H7 (cell line): ENCODE measurements at regions not wholly inside any gene's neighbourhood (a gene's known extent, or its start where the extent isn't known, plus 50 kb on each side); places are given as distances from the start of the nearest gene placed in this dataset.

ENCODE experiments used
- DNase-seq: peaks from one replicate; pipeline ENCODE4 v3.0.0; 2012
- H3K27me3 ChIP-seq: 2 replicates; pipeline ENCODE4 v1.6.0; 2011; ENCODE audit warnings: mild to moderate bottlenecking, low read length; ENCODE audit not compliant: control insufficient read depth, insufficient read depth
- H3K36me3 ChIP-seq: replicated peaks from 2 replicates; pipeline ENCODE4 v1.5.1; 2011; ENCODE audit warnings: low read length; ENCODE audit not compliant: control insufficient read depth, insufficient read depth
- H3K4me3 ChIP-seq: 2 replicates; pipeline ENCODE4 v1.5.1; 2011; ENCODE audit warnings: low read depth, mild to moderate bottlenecking, control low read depth, low read length, moderate library complexity; ENCODE audit not compliant: insufficient read depth

- DNase-seq = no peak
- Histone ChIP-seq H3K27me3 (no peaks in the 10 kb centered on the region), H3K36me3 (no peaks in the 10 kb centered on the region), H3K4me3 (no peak overlapping the region)
Observed at GRCh38 chr13:89883893-89884448, 1463.5 kb upstream of the MIR17HG start.

- Histone ChIP-seq H3K36me3 (no peaks in the 10 kb centered on the region), H3K4me3 (no peak overlapping the region), H3K27me3 (no peaks in the 10 kb centered on the region)
- no peak for DNase-seq
Observed at GRCh38 chr13:89890806-89891205, 1456.7 kb upstream of the MIR17HG start.

GRCh38 chr13:89891416-89891815 is 1456.1 kb upstream of the MIR17HG start:
- Histone ChIP-seq H3K36me3 (no peaks in the 10 kb centered on the region), H3K27me3 (no peaks in the 10 kb centered on the region), H3K4me3 (no peak overlapping the region)
- DNase-seq = no peak

GRCh38 chr13:89897681-89898080 is 1449.8 kb upstream of the MIR17HG start:
- H3K4me3 ChIP-seq = no peak overlapping the region
- no peak for DNase-seq
- no peaks in the 10 kb centered on the region for H3K27me3 ChIP-seq
- H3K36me3 ChIP-seq = no peaks in the 10 kb centered on the region

- Histone ChIP-seq H3K27me3 (no peaks in the 10 kb centered on the region), H3K4me3 (no peak overlapping the region), H3K36me3 (no peaks in the 10 kb centered on the region)
- DNase-seq = no peak
Observed at GRCh38 chr13:89899302-89900103, 1448.0 kb upstream of the MIR17HG start.

GRCh38 chr13:89900104-89900765 is 1447.3 kb upstream of the MIR17HG start:
- H3K4me3 ChIP-seq = no peak overlapping the region
- DNase-seq = no peak
- H3K27me3 ChIP-seq = no peaks in the 10 kb centered on the region
- H3K36me3 ChIP-seq = no peaks in the 10 kb centered on the region

- no peaks in the 10 kb centered on the region for H3K36me3 ChIP-seq
- no peak for DNase-seq
- no peaks in the 10 kb centered on the region for H3K27me3 ChIP-seq
- H3K4me3 ChIP-seq = no peak overlapping the region
Observed at GRCh38 chr13:89902223-89902622, 1445.3 kb upstream of the MIR17HG start.

- H3K27me3 ChIP-seq = no peaks in the 10 kb centered on the region
- no peak for DNase-seq
Observed at GRCh38 chr13:89903115-89903514, 1444.4 kb upstream of the MIR17HG start.

GRCh38 chr13:89910166-89910565 is 1437.3 kb upstream of the MIR17HG start:
- DNase-seq = no peak
- Histone ChIP-seq H3K36me3 (no peaks in the 10 kb centered on the region), H3K27me3 (no peaks in the 10 kb centered on the region), H3K4me3 (no peak overlapping the region)

More at GRCh38 chr13:89903115-89903514, 1444.4 kb upstream of the MIR17HG start:
- Histone ChIP-seq H3K36me3 (no peaks in the 10 kb centered on the region), H3K4me3 (no peak overlapping the region)

- Histone ChIP-seq H3K27me3 (no peaks in the 10 kb centered on the region), H3K4me3 (no peak overlapping the region), H3K36me3 (no peaks in the 10 kb centered on the region)
- DNase-seq = no peak
Observed at GRCh38 chr13:89916551-89916950, 1430.9 kb upstream of the MIR17HG start.

GRCh38 chr13:89920461-89920860 is 1427.0 kb upstream of the MIR17HG start:
- DNase-seq = no peak
- Histone ChIP-seq H3K27me3 (no peaks in the 10 kb centered on the region), H3K36me3 (no peaks in the 10 kb centered on the region), H3K4me3 (no peak overlapping the region)

GRCh38 chr13:89923052-89923451 is 1424.4 kb upstream of the MIR17HG start:
- Histone ChIP-seq H3K4me3 (no peak overlapping the region), H3K27me3 (no peaks in the 10 kb centered on the region), H3K36me3 (no peaks in the 10 kb centered on the region)
- no peak for DNase-seq

GRCh38 chr13:89923736-89924135 is 1423.8 kb upstream of the MIR17HG start:
- no peak overlapping the region for H3K4me3 ChIP-seq
- DNase-seq = no peak

GRCh38 chr13:89925107-89925506 is 1422.4 kb upstream of the MIR17HG start:
- H3K4me3 ChIP-seq = no peak overlapping the region
- DNase-seq = peak; percentile 18
- H3K36me3 ChIP-seq = no peaks in the 10 kb centered on the region
- no peaks in the 10 kb centered on the region for H3K27me3 ChIP-seq

More at GRCh38 chr13:89923736-89924135, 1423.8 kb upstream of the MIR17HG start:
- H3K27me3 ChIP-seq = no peaks in the 10 kb centered on the region
- H3K36me3 ChIP-seq = no peaks in the 10 kb centered on the region

GRCh38 chr13:89930861-89931260 is 1416.6 kb upstream of the MIR17HG start:
- Histone ChIP-seq H3K36me3 (no peaks in the 10 kb centered on the region), H3K27me3 (no peaks in the 10 kb centered on the region), H3K4me3 (no peak overlapping the region)
- DNase-seq = no peak
